ENCODE measurements at regions not wholly inside any gene's neighbourhood (a gene's known extent, or its start where the extent isn't known, plus 50 kb on each side); places are given as distances from the start of the nearest gene placed in this dataset.

GRCh38 chr14:106038263-106038662, 511.9 kb downstream of the TMEM121 start:
- intact Hi-C loops (cut with micrococcal nuclease), result no loop called here
- no peak for TF ChIP-seq CTCF (IDR thresholded peaks at IDR 0.05; ENCODE audit: borderline replicate concordance)

GRCh38 chr14:106039400-106039799, 513.0 kb downstream of the TMEM121 start:
- H3K4me1 ChIP-seq, result no peaks in the 10 kb centered on the region
- intact Hi-C loops (cut with micrococcal nuclease), result no loop called here
- H3K36me3 ChIP-seq, result no peaks in the 10 kb centered on the region
- H3K4me3 ChIP-seq, result no peak overlapping the region
- peaks cover 73% of the 10 kb centered on the region for H3K27me3 ChIP-seq (ENCODE audit: low read depth)
- TF ChIP-seq CTCF (IDR thresholded peaks at IDR 0.05; ENCODE audit: borderline replicate concordance), result no peak
- no peak for DNase-seq
- H3K27ac ChIP-seq (replicated peaks), result no peak overlapping the region
- no peaks in the 10 kb centered on the region for H3K9me3 ChIP-seq (replicated peaks)

More at GRCh38 chr14:106038263-106038662, 511.9 kb downstream of the TMEM121 start:
- Histone ChIP-seq H3K27ac (replicated peaks) (no peak overlapping the region), H3K9me3 (replicated peaks) (no peaks in the 10 kb centered on the region), H3K4me3 (no peak overlapping the region), H3K36me3 (no peaks in the 10 kb centered on the region), H3K4me1 (no peaks in the 10 kb centered on the region), H3K27me3 (ENCODE audit: low read depth) (peaks cover 73% of the 10 kb centered on the region)
- no peak for DNase-seq

GRCh38 chr14:106044515-106044914, 518.1 kb downstream of the TMEM121 start:
- no peak overlapping the region for H3K27ac ChIP-seq (replicated peaks)
- H3K4me3 ChIP-seq, result no peak overlapping the region
- no peak for DNase-seq
- H3K4me1 ChIP-seq, result no peaks in the 10 kb centered on the region
- no peaks in the 10 kb centered on the region for H3K9me3 ChIP-seq (replicated peaks)
- peaks cover 77% of the 10 kb centered on the region for H3K27me3 ChIP-seq (ENCODE audit: low read depth)
- H3K36me3 ChIP-seq, result no peaks in the 10 kb centered on the region
- no peak for TF ChIP-seq CTCF (IDR thresholded peaks at IDR 0.05; ENCODE audit: borderline replicate concordance)
- intact Hi-C loops (cut with micrococcal nuclease), result no loop called here

- DNase-seq, result no peak
- Histone ChIP-seq H3K9me3 (replicated peaks) (no peaks in the 10 kb centered on the region), H3K36me3 (no peaks in the 10 kb centered on the region), H3K4me3 (no peak overlapping the region), H3K27ac (replicated peaks) (no peak overlapping the region), H3K27me3 (ENCODE audit: low read depth) (peaks cover 77% of the 10 kb centered on the region), H3K4me1 (no peaks in the 10 kb centered on the region)
- peak; percentile 28 for TF ChIP-seq CTCF (IDR thresholded peaks at IDR 0.05; ENCODE audit: borderline replicate concordance)
- intact Hi-C loops (cut with micrococcal nuclease), result no loop called here
Measured at GRCh38 chr14:106044949-106045596, 518.7 kb downstream of the TMEM121 start.

GRCh38 chr14:106051796-106052195, 525.4 kb downstream of the TMEM121 start:
- no peak for DNase-seq
- Histone ChIP-seq H3K27me3 (ENCODE audit: low read depth) (peaks cover 97% of the 10 kb centered on the region), H3K4me1 (no peaks in the 10 kb centered on the region), H3K9me3 (replicated peaks) (no peaks in the 10 kb centered on the region), H3K4me3 (no peak overlapping the region), H3K27ac (replicated peaks) (no peak overlapping the region), H3K36me3 (no peaks in the 10 kb centered on the region)
- intact Hi-C loops (cut with micrococcal nuclease), result no loop called here
- TF ChIP-seq CTCF (IDR thresholded peaks at IDR 0.05; ENCODE audit: borderline replicate concordance), result no peak
